ENCODE measurements at regions not wholly inside any gene's neighbourhood (a gene's known extent, or its start where the extent isn't known, plus 50 kb on each side); places are given as distances from the start of the nearest gene placed in this dataset.

- peak overlapping the region; percentile 63 for H3K9ac ChIP-seq (ENCODE audit: low read depth, low read length)
Measured at GRCh38 chr13:50512474-50513299, 330.8 kb downstream of the DLEU7 start.

DNA sequence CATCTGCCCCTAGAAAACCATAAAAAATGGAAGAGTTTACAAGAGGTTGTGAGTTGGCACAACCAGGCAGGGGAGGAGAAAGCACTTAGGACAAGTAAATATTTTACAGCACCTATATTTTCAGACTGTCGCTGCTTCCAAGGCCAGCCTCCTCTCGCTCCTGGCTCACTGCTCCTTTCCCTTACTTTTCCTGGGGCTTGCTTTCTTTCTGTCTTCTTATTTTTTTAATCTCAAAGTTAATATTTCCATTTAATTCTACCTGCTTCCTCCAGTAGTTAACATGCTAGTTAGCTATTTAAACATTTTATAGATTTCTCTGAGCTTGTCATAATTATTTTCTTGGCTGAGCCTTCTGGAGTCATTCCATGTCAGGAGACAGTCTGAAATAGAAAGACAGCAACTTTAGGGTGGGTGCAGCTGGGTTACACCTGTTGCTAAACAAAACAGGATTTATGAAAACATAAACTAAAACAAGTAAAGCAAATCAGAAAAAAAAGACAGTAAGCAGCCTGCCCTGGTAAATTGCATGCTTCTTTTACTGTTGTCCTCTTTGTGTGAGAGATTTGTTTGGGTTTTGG, 330.1 kb downstream of the DLEU7 start:
- peak overlapping the region in 1 of 2 experiments; percentile 49; a peak in 2 of 4 replicates for H3K4me3 ChIP-seq (ENCODE audit: low read depth in 1 of 2, low read length in 2 of 2)
- peak overlapping the region; percentile 76 for H3K4me2 ChIP-seq (ENCODE audit: insufficient read depth, low read length)
- no peaks in the 10 kb centered on the region for H4K20me1 ChIP-seq (ENCODE audit: insufficient read depth, low read length)
- peak overlapping the region; percentile 63 for H3K9ac ChIP-seq (ENCODE audit: low read depth, low read length)
- peaks cover 3% of the 10 kb centered on the region; the same call in 1 of the 2 replicates for H3K36me3 ChIP-seq (ENCODE audit: insufficient read depth, low read length)
- ATAC-seq (ENCODE audit: insufficient read depth, low read depth): no peak
- peaks cover 58% of the 10 kb centered on the region for H3K4me1 ChIP-seq (ENCODE audit: insufficient read depth, low read length)
- no peak for TF ChIP-seq EZH2 (IDR thresholded peaks at IDR 0.05; ENCODE audit: borderline replicate concordance, low read depth, low read length, severe bottlenecking)
- TF ChIP-seq, protein P1, sequence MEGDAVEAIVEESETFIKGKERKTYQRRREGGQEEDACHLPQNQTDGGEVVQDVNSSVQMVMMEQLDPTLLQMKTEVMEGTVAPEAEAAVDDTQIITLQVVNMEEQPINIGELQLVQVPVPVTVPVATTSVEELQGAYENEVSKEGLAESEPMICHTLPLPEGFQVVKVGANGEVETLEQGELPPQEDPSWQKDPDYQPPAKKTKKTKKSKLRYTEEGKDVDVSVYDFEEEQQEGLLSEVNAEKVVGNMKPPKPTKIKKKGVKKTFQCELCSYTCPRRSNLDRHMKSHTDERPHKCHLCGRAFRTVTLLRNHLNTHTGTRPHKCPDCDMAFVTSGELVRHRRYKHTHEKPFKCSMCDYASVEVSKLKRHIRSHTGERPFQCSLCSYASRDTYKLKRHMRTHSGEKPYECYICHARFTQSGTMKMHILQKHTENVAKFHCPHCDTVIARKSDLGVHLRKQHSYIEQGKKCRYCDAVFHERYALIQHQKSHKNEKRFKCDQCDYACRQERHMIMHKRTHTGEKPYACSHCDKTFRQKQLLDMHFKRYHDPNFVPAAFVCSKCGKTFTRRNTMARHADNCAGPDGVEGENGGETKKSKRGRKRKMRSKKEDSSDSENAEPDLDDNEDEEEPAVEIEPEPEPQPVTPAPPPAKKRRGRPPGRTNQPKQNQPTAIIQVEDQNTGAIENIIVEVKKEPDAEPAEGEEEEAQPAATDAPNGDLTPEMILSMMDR (IDR thresholded peaks at IDR 0.05; ENCODE audit: borderline replicate concordance, extremely low read depth, low read length, poor library complexity, severe bottlenecking): no peak
- H3K27me3 ChIP-seq (ENCODE audit: insufficient read depth, low read length, poor library complexity): no peaks in the 10 kb centered on the region
- H3K9me3 ChIP-seq (ENCODE audit: insufficient read depth, low read length, severe bottlenecking): peaks cover 9% of the 10 kb centered on the region
- H2AFZ ChIP-seq (ENCODE audit: low read depth, low read length): peak overlapping the region; percentile 62
- H3K79me2 ChIP-seq (ENCODE audit: insufficient read depth, low read length): no peaks in the 10 kb centered on the region
- DNase-seq: peak; percentile 32
- peak overlapping the region; percentile 95 for H3K27ac ChIP-seq (ENCODE audit: low read length)

More at GRCh38 chr13:50512474-50513299, 330.8 kb downstream of the DLEU7 start:
- peaks cover 3% of the 10 kb centered on the region; the same call in 1 of the 2 replicates for H3K36me3 ChIP-seq (ENCODE audit: insufficient read depth, low read length)
- peaks cover 58% of the 10 kb centered on the region for H3K4me1 ChIP-seq (ENCODE audit: insufficient read depth, low read length)
- no peaks in the 10 kb centered on the region for H4K20me1 ChIP-seq (ENCODE audit: insufficient read depth, low read length)
- peak; percentile 90 for DNase-seq
- no peaks in the 10 kb centered on the region for H3K27me3 ChIP-seq (ENCODE audit: insufficient read depth, low read length, poor library complexity)
- TF ChIP-seq, protein P1 (IDR thresholded peaks at IDR 0.05; ENCODE audit: borderline replicate concordance, extremely low read depth, low read length, poor library complexity, severe bottlenecking): no peak
- no peak for TF ChIP-seq EZH2 (IDR thresholded peaks at IDR 0.05; ENCODE audit: borderline replicate concordance, low read depth, low read length, severe bottlenecking)
- H3K9me3 ChIP-seq (ENCODE audit: insufficient read depth, low read length, severe bottlenecking): peaks cover 9% of the 10 kb centered on the region
- peak overlapping the region; percentile 95 for H3K27ac ChIP-seq (ENCODE audit: low read length)
- peak overlapping the region; percentile 62 for H2AFZ ChIP-seq (ENCODE audit: low read depth, low read length)
- no peaks in the 10 kb centered on the region for H3K79me2 ChIP-seq (ENCODE audit: insufficient read depth, low read length)
- ATAC-seq (ENCODE audit: insufficient read depth, low read depth): peak; percentile 84
- H3K4me2 ChIP-seq (ENCODE audit: insufficient read depth, low read length): peak overlapping the region; percentile 76
- peak overlapping the region; percentile 2 to 49; a peak in 3 of 4 replicates for H3K4me3 ChIP-seq (ENCODE audit: low read depth in 1 of 2, low read length in 2 of 2)

DNA sequence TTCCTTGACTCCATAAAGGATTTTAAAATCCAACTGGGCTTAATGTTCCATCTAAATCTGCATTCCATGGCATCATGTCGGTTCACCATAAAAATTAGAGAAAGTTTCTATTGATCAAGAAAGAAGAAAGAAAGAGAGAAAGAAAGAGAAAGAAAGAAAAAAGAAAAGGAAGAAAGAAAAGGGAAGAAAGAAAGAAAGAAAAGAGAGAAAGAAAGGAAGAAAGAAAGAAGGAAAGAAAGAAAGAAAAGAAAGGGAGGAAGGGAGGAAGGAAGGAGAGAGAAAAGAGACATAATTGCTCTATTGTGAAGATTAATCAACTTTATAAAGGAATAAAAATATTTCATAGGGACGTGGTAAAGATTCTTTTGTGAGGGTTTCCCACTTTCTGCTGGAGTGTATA, 329.2 kb downstream of the DLEU7 start:
- Histone ChIP-seq H2AFZ (ENCODE audit: low read depth, low read length) (no peak overlapping the region), H3K4me3 (ENCODE audit: low read depth in 1 of 2, low read length in 2 of 2) (no peak overlapping the region), H4K20me1 (ENCODE audit: insufficient read depth, low read length) (no peaks in the 10 kb centered on the region), H3K79me2 (ENCODE audit: insufficient read depth, low read length) (no peaks in the 10 kb centered on the region), H3K27me3 (ENCODE audit: insufficient read depth, low read length, poor library complexity) (no peaks in the 10 kb centered on the region), H3K9me3 (ENCODE audit: insufficient read depth, low read length, severe bottlenecking) (peaks cover 2% of the 10 kb centered on the region), H3K4me1 (ENCODE audit: insufficient read depth, low read length) (peaks cover 57% of the 10 kb centered on the region), H3K36me3 (ENCODE audit: insufficient read depth, low read length) (peaks cover 2% of the 10 kb centered on the region; the same call in 1 of the 2 replicates), H3K4me2 (ENCODE audit: insufficient read depth, low read length) (no peak overlapping the region), H3K9ac (ENCODE audit: low read depth, low read length) (no peak overlapping the region), H3K27ac (ENCODE audit: low read length) (peak overlapping the region; percentile 95)
- DNase-seq (no peak), ATAC-seq (ENCODE audit: insufficient read depth, low read depth) (no peak)
- no peak for TF ChIP-seq EZH2 (IDR thresholded peaks at IDR 0.05; ENCODE audit: borderline replicate concordance, low read depth, low read length, severe bottlenecking)
- TF ChIP-seq, protein P1 (IDR thresholded peaks at IDR 0.05; ENCODE audit: borderline replicate concordance, extremely low read depth, low read length, poor library complexity, severe bottlenecking): no peak
